ENCODE measurements at regions not wholly inside any gene's neighbourhood (a gene's known extent, or its start where the extent isn't known, plus 50 kb on each side); places are given as distances from the start of the nearest gene placed in this dataset.

DNA sequence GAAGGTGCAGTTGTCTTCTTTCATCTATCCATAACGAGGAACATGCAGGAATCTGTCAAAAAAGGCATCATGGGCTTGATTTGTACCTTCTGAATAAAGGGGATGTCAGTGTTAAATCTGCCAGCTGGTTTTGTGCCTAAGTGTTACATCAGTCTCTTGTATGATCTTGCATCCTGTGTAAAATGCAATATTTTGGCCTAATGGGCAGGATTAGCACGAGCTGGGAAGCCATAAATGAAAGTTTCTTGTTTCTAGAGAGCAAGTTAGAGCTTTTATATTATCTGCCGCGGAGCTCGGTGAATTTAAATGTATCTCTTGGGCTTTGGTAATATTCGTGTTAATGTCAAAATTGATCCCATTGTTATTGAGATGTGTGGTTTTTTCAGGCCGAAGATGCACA, 526.1 kb upstream of the WWC1 start:
- no peak for TF ChIP-seq POLR2A (IDR thresholded peaks at IDR 0.05)
- TF ChIP-seq, protein P1, sequence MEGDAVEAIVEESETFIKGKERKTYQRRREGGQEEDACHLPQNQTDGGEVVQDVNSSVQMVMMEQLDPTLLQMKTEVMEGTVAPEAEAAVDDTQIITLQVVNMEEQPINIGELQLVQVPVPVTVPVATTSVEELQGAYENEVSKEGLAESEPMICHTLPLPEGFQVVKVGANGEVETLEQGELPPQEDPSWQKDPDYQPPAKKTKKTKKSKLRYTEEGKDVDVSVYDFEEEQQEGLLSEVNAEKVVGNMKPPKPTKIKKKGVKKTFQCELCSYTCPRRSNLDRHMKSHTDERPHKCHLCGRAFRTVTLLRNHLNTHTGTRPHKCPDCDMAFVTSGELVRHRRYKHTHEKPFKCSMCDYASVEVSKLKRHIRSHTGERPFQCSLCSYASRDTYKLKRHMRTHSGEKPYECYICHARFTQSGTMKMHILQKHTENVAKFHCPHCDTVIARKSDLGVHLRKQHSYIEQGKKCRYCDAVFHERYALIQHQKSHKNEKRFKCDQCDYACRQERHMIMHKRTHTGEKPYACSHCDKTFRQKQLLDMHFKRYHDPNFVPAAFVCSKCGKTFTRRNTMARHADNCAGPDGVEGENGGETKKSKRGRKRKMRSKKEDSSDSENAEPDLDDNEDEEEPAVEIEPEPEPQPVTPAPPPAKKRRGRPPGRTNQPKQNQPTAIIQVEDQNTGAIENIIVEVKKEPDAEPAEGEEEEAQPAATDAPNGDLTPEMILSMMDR (IDR thresholded peaks at IDR 0.05): no peak
